Stimulated activated naive CD8-positive, alpha-beta T cell treated with anti-CD3 and anti-CD28 coated beads, Interleukin-15, amount 100 ng/mL, for 72 hours (primary cell): ENCODE measurements at regions not wholly inside any gene's neighbourhood (a gene's known extent, or its start where the extent isn't known, plus 50 kb on each side); places are given as distances from the start of the nearest gene placed in this dataset.

Experiments used
- ATAC-seq: fragments of 150-1000 bp; cut with Tn5 transposase; 2 replicates; pipeline ENCODE4 v1.10.0; 2021; ENCODE audit warnings: mild to moderate bottlenecking, moderate library complexity
- DNase-seq, 2 donors: peaks; one replicate each; pipeline ENCODE4 v3.0.0; 2021 to 2022
- H3K27ac Mint-ChIP-seq, 2 donors: one replicate each; pipeline ENCODE4 v1.8.0; 2022; ENCODE audit warnings: mild to moderate bottlenecking in 2 of 2, mixed read lengths in 2 of 2, moderate library complexity in 2 of 2
- H3K27me3 Mint-ChIP-seq: one replicate; pipeline ENCODE4 v1.8.0; 2022; ENCODE audit warnings: mixed read lengths
- H3K4me1 Mint-ChIP-seq: one replicate; pipeline ENCODE4 v1.8.0; 2022; ENCODE audit warnings: mild to moderate bottlenecking, mixed read lengths
- H3K4me3 Mint-ChIP-seq, 2 donors: one replicate each; pipeline ENCODE4 v1.8.0; 2022; ENCODE audit warnings: mild to moderate bottlenecking in 2 of 2, mixed read lengths in 2 of 2, moderate library complexity in 1 of 2
- H3K9me3 Mint-ChIP-seq, 2 donors: one replicate each; pipeline ENCODE4 v1.8.0; 2022; ENCODE audit warnings: mixed read lengths in 2 of 2

- no peak overlapping the region for H3K4me3 Mint-ChIP-seq
- H3K27me3 Mint-ChIP-seq: no peaks in the 10 kb centered on the region
- H3K27ac Mint-ChIP-seq: no peak overlapping the region
- no peaks in the 10 kb centered on the region for H3K9me3 Mint-ChIP-seq
- DNase-seq (no peak), ATAC-seq (no peak)
- no peaks in the 10 kb centered on the region for H3K4me1 Mint-ChIP-seq
Measured at GRCh38 chr2:41707790-41708451, 339.9 kb upstream of the PKDCC start.

GRCh38 chr2:41709702-41710599 lies 337.9 kb upstream of the PKDCC start:
- DNase-seq: no peak
- H3K27ac Mint-ChIP-seq: no peak overlapping the region
- peak; percentile 52 for ATAC-seq

GRCh38 chr2:41710944-41711343 lies 336.9 kb upstream of the PKDCC start:
- DNase-seq (no peak), ATAC-seq (no peak)
- Mint-ChIP-seq H3K9me3 (no peaks in the 10 kb centered on the region), H3K4me1 (peaks cover 8% of the 10 kb centered on the region), H3K4me3 (no peak overlapping the region), H3K27me3 (no peaks in the 10 kb centered on the region), H3K27ac (no peak overlapping the region)

More at GRCh38 chr2:41709702-41710599, 337.9 kb upstream of the PKDCC start:
- Mint-ChIP-seq H3K4me1 (no peaks in the 10 kb centered on the region), H3K27me3 (no peaks in the 10 kb centered on the region), H3K4me3 (no peak overlapping the region), H3K9me3 (no peaks in the 10 kb centered on the region)

DNA sequence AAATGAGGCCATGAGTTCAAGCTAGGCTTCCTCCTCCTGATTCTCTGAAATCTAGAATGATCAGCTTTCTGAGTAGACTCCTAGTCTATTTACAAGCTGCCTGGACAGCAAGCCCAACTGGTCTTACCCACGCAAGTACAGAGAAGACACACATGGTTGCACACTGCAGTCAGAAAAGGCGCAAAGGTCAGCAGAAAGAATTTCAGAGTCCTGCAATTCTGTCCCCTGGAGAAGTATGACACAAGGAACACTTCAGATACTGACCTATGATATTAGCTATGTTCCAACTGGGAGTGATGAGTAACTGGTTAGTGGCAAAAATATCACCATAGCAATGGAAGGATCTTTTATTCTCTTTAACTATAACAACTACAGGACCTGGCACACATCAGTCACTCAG lies 336.1 kb upstream of the PKDCC start:
- no peak overlapping the region for H3K27ac Mint-ChIP-seq
- no peak overlapping the region for H3K4me3 Mint-ChIP-seq
- H3K27me3 Mint-ChIP-seq: no peaks in the 10 kb centered on the region
- no peaks in the 10 kb centered on the region for H3K9me3 Mint-ChIP-seq
- peaks cover 9% of the 10 kb centered on the region for H3K4me1 Mint-ChIP-seq
- DNase-seq: no peak
- no peak for ATAC-seq

DNA sequence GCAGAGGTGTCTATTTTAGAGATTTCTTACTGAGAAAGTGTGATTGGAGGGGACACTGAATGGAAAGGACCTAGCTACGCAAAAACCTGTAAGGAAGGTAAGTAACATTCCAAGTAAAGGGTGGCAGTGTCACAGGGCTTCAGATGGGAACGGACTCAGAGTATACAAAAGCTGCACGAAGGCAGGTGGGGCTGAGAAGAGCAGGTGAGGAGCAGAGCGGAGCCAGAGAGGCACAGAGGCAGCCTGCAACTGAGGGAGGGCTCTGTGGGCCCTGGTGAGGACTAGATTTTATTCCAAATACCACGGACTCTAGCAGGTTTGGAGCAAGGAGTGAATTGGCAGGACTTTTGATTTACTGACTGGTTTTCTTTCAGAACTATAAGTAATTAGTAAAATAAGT lies 331.3 kb upstream of the PKDCC start:
- ATAC-seq (no peak), DNase-seq (no peak)
- no peak overlapping the region for H3K27ac Mint-ChIP-seq
- H3K27me3 Mint-ChIP-seq: no peaks in the 10 kb centered on the region
- H3K4me1 Mint-ChIP-seq: peaks cover 9% of the 10 kb centered on the region
- no peak overlapping the region for H3K4me3 Mint-ChIP-seq
- H3K9me3 Mint-ChIP-seq: no peaks in the 10 kb centered on the region

DNA sequence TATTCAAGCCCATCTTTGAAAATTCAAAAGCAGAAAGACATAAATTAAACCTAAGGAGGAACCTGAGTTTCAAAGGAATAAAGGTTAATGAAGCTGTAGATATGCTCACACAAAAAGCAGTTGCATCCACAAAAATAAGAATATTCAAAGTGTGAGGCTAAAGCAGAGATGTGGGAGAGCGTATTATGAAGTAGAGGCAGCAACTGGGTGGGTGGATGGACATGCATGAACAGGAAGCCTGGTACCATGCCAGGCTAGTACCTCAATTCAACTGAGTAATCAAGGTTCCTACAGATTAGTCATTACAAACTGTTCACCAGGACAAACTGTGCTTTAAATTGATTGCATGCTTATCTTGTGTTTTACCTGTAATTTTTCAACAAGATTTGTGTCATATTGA lies 330.0 kb upstream of the PKDCC start:
- no peak for ATAC-seq
- Mint-ChIP-seq H3K27ac (no peak overlapping the region), H3K9me3 (no peaks in the 10 kb centered on the region), H3K27me3 (no peaks in the 10 kb centered on the region), H3K4me3 (no peak overlapping the region), H3K4me1 (peaks cover 9% of the 10 kb centered on the region)
- DNase-seq: no peak

- Mint-ChIP-seq H3K27me3 (no peaks in the 10 kb centered on the region), H3K4me1 (peaks cover 9% of the 10 kb centered on the region), H3K27ac (no peak overlapping the region), H3K9me3 (no peaks in the 10 kb centered on the region), H3K4me3 (no peak overlapping the region)
- ATAC-seq: no peak
- DNase-seq: no peak
Measured at GRCh38 chr2:41718705-41719104, 329.1 kb upstream of the PKDCC start.

DNA sequence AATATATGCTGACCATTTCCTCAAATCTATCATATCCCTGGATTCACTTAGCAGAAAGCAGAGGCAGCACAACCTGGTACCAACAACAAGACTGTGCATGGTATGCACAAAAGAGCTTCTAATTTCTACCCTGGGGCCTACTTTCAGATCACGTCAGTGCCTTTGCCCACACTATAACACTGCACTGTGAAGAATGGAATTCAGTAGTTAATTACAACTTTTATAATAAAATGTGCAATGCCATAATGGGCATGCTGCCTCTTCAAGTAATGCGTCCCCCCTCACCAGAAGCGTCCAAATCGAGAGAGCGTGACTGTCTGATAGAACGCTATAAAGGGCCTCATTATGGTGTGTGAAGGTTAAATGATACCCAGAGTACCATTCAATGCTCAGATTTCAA lies 328.1 kb upstream of the PKDCC start:
- H3K27ac Mint-ChIP-seq: no peak overlapping the region

DNA sequence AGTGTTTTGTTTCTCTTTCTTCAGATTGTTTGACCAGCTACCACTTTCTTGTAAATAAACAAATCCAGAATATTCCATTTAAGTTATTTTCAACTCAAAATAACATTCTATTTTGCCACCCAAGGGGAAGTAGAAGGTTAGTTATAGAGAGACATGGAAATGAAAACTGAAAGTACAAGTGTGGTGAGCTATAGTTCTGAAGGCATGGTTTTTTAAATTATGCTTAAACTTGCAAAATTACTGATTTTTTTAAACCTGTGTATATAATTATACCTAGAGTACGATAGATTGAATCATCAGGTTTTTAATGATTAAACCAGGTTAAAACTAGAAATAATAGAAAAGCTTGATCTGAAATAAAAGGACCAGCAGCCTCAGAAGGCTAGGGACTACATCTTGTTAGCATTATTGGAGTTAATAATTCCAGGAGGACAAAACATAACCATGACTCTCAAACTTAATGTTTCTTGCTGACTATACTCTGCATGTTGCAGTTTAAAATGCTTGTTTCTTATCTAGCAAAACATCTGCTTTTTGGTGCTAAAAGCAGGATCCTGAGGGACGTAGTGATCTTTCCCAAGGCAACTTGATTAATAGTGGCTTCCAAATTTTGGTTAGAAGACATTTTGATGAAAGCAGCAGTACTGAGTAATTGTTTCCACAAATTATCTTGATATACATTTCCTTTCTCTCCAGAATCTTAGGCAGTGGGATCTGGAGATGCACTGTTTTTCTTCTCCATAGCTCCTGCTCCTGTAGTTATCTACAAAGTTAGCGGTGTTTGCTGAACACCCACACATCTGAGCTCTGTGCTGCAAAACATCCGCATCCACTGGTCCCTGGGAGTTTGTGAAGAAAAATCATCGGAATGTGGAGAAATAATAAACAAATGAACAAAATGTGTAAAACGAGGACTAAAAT lies 327.2 kb upstream of the PKDCC start:
- no peak overlapping the region for H3K4me3 Mint-ChIP-seq
- no peak overlapping the region for H3K27ac Mint-ChIP-seq
- H3K4me1 Mint-ChIP-seq: peaks cover 4% of the 10 kb centered on the region
- H3K9me3 Mint-ChIP-seq: no peaks in the 10 kb centered on the region
- H3K27me3 Mint-ChIP-seq: no peaks in the 10 kb centered on the region
- no peak for DNase-seq
- no peak for ATAC-seq

More for the DNA sequence above, 328.1 kb upstream of the PKDCC start:
- no peaks in the 10 kb centered on the region for H3K9me3 Mint-ChIP-seq
- no peak overlapping the region for H3K4me3 Mint-ChIP-seq
- no peaks in the 10 kb centered on the region for H3K27me3 Mint-ChIP-seq
- no peak for ATAC-seq
- DNase-seq: no peak
- H3K4me1 Mint-ChIP-seq: peaks cover 9% of the 10 kb centered on the region

GRCh38 chr2:41722668-41723369 lies 325.0 kb upstream of the PKDCC start:
- Mint-ChIP-seq H3K4me3 (no peak overlapping the region), H3K27me3 (no peaks in the 10 kb centered on the region), H3K9me3 (no peaks in the 10 kb centered on the region), H3K27ac (no peak overlapping the region), H3K4me1 (no peaks in the 10 kb centered on the region)
- no peak for ATAC-seq
- DNase-seq: no peak

DNA sequence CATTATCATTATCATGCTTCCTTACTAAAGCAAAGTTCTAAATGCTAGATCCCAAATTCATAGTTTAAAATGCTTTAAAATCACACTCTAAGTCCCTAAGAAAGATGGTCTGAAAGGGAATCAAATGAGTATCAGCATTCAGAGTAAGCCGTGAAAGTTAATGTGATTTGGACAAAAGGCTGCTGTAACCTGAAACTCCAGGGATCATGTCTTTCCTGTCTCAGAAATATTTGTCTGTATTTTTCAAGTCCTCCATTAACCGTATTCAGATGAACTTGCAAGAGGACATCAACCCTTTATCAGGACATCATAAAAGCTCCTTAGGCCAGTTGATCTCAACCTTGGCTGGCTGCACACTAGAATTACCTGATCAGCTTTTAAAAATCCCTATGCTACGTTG lies 324.3 kb upstream of the PKDCC start:
- DNase-seq: no peak
- Mint-ChIP-seq H3K27ac (no peak overlapping the region), H3K4me1 (no peaks in the 10 kb centered on the region), H3K27me3 (no peaks in the 10 kb centered on the region), H3K4me3 (no peak overlapping the region), H3K9me3 (no peaks in the 10 kb centered on the region)
- ATAC-seq: no peak

DNA sequence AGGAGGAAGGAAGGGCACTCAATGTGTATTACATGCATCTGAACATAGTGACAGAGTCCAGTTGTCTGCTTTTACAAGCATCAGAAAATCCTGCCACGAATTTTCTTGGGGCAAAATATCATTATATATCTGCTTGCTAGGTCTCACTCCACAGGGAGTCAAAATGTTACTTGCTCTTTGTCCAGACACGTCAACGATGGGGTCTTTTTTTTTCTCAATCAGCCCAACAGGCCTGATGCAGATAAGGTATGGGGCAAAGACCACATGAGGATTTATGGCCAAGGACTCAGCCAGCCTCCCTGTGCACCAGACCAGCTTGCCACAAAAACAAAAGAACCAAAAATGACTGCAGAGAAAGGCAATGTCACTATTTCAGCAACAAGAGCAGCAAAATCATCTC lies 323.4 kb upstream of the PKDCC start:
- no peaks in the 10 kb centered on the region for H3K9me3 Mint-ChIP-seq
- H3K27me3 Mint-ChIP-seq: no peaks in the 10 kb centered on the region
- no peak overlapping the region for H3K27ac Mint-ChIP-seq
- no peaks in the 10 kb centered on the region for H3K4me1 Mint-ChIP-seq
- ATAC-seq (no peak), DNase-seq (no peak)
- no peak overlapping the region for H3K4me3 Mint-ChIP-seq

DNA sequence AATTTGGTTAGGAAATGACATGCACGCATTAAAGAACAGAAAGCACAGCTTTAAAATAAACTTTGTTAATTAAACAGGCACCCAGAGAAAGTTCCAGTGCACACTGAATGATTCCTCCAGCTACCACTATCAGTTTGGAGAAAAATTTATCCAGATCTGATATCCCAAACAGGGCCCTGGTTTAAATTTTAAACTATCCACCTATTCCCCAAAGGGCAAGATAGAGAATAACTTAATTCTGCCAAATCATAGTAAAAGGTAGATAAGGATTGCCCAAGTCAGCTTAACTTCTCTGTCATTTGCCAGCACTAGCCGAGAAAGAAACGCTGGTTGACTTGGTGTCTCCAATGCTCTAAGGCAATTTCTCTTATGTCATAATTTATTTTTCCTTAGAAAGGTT lies 321.9 kb upstream of the PKDCC start:
- H3K9me3 Mint-ChIP-seq: no peaks in the 10 kb centered on the region

GRCh38 chr2:41726364-41726763 lies 321.5 kb upstream of the PKDCC start:
- H3K27me3 Mint-ChIP-seq: no peaks in the 10 kb centered on the region
- DNase-seq (no peak), ATAC-seq (no peak)
- no peaks in the 10 kb centered on the region for H3K4me1 Mint-ChIP-seq
- no peaks in the 10 kb centered on the region for H3K9me3 Mint-ChIP-seq
- H3K27ac Mint-ChIP-seq: no peak overlapping the region
- no peak overlapping the region for H3K4me3 Mint-ChIP-seq

More for the DNA sequence above, 321.9 kb upstream of the PKDCC start:
- Mint-ChIP-seq H3K4me3 (no peak overlapping the region), H3K4me1 (no peaks in the 10 kb centered on the region), H3K27ac (no peak overlapping the region), H3K27me3 (no peaks in the 10 kb centered on the region)
- ATAC-seq (no peak), DNase-seq (no peak)

DNA sequence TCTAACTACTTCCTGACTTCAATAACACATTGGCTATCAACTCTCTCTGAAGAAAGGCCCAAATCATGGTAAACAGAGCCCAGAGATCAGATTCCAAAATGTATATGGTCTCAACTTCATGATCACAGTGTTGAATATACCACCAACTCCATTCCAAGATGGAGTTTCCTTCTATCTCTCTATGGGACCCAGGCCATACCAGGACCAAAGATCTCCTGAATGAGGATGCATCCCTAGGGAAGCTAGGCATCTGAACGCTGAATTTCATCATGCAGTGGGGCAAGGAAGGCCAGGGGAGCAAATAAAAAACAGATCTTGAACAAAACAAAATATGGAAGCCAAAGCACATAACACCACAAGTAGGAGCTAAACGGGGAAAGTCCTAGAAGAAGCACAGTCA lies 320.7 kb upstream of the PKDCC start:
- H3K4me3 Mint-ChIP-seq: no peak overlapping the region
- H3K27ac Mint-ChIP-seq: no peak overlapping the region
- ATAC-seq: no peak
- DNase-seq: no peak
- no peaks in the 10 kb centered on the region for H3K9me3 Mint-ChIP-seq
- no peaks in the 10 kb centered on the region for H3K4me1 Mint-ChIP-seq
- H3K27me3 Mint-ChIP-seq: no peaks in the 10 kb centered on the region
